ENCODE measurements at regions not wholly inside any gene's neighbourhood (a gene's known extent, or its start where the extent isn't known, plus 50 kb on each side); places are given as distances from the start of the nearest gene placed in this dataset.

GRCh38 chr4:125704726-125705125 is 390.0 kb downstream of the FAT4 start:
- TF ChIP-seq ZNF70 (CRISPR knock-in tag; IDR thresholded peaks at IDR 0.05), result no peak
- TF ChIP-seq ZFP3 (CRISPR knock-in tag; IDR thresholded peaks at IDR 0.05), result no peak
- no peak for TF ChIP-seq TOX (CRISPR knock-in tag; IDR thresholded peaks at IDR 0.05; ENCODE audit: borderline replicate concordance)
- TF ChIP-seq TCF4 (CRISPR knock-in tag; IDR thresholded peaks at IDR 0.05; ENCODE audit: borderline replicate concordance), result no peak
- no peak for TF ChIP-seq ZFP30 (CRISPR knock-in tag; IDR thresholded peaks at IDR 0.05)
- TF ChIP-seq SNAI2 (CRISPR knock-in tag; IDR thresholded peaks at IDR 0.05), result no peak
- TF ChIP-seq BACH2 (CRISPR knock-in tag; IDR thresholded peaks at IDR 0.05; ENCODE audit: borderline replicate concordance), result no peak
- no peak for TF ChIP-seq TSHZ2 (CRISPR knock-in tag; IDR thresholded peaks at IDR 0.05)
- no peak for TF ChIP-seq ARNTL (CRISPR knock-in tag; IDR thresholded peaks at IDR 0.05; ENCODE audit: borderline replicate concordance, low read depth)
- no peak for TF ChIP-seq OSR1 (CRISPR knock-in tag; IDR thresholded peaks at IDR 0.05)
- TF ChIP-seq PATZ1 (CRISPR knock-in tag; IDR thresholded peaks at IDR 0.05; ENCODE audit: borderline replicate concordance), result no peak
- no peak for TF ChIP-seq GLIS3 (CRISPR knock-in tag; IDR thresholded peaks at IDR 0.05)
- no peak for TF ChIP-seq CREB5 (CRISPR knock-in tag; IDR thresholded peaks at IDR 0.05; ENCODE audit: low read depth)
- no peak for TF ChIP-seq CSDC2 (CRISPR knock-in tag; IDR thresholded peaks at IDR 0.05)
- no peak for TF ChIP-seq ISL1 (CRISPR knock-in tag; IDR thresholded peaks at IDR 0.05)
- no peak for TF ChIP-seq ESRRG (CRISPR knock-in tag; IDR thresholded peaks at IDR 0.05)
- no peak for TF ChIP-seq ZNF565 (CRISPR knock-in tag; conservative IDR thresholded peaks at IDR 0.05; ENCODE audit: low read depth)
- TF ChIP-seq RARB (CRISPR knock-in tag; IDR thresholded peaks at IDR 0.05), result no peak
- no peak for TF ChIP-seq PPARA (CRISPR knock-in tag; IDR thresholded peaks at IDR 0.05; ENCODE audit: borderline replicate concordance)
- TF ChIP-seq ZNF8 (CRISPR knock-in tag; IDR thresholded peaks at IDR 0.05), result no peak
- ATAC-seq, result no peak

- no peak for ATAC-seq
- TF ChIP-seq RARB (CRISPR knock-in tag; IDR thresholded peaks at IDR 0.05), result no peak
- TF ChIP-seq POU6F1 (CRISPR knock-in tag; IDR thresholded peaks at IDR 0.05; ENCODE audit: borderline replicate concordance, low read depth), result no peak
- TF ChIP-seq ARNTL (CRISPR knock-in tag; IDR thresholded peaks at IDR 0.05; ENCODE audit: borderline replicate concordance, low read depth), result no peak
- no peak for TF ChIP-seq TSHZ2 (CRISPR knock-in tag; IDR thresholded peaks at IDR 0.05)
- no peak for TF ChIP-seq CSDC2 (CRISPR knock-in tag; IDR thresholded peaks at IDR 0.05)
- no peak for TF ChIP-seq TCF4 (CRISPR knock-in tag; IDR thresholded peaks at IDR 0.05; ENCODE audit: borderline replicate concordance)
- no peak for TF ChIP-seq ZFP3 (CRISPR knock-in tag; IDR thresholded peaks at IDR 0.05)
- no peak for TF ChIP-seq PATZ1 (CRISPR knock-in tag; IDR thresholded peaks at IDR 0.05; ENCODE audit: borderline replicate concordance)
- no peak for TF ChIP-seq GLIS3 (CRISPR knock-in tag; IDR thresholded peaks at IDR 0.05)
- no peak for TF ChIP-seq CSRNP3 (CRISPR knock-in tag; IDR thresholded peaks at IDR 0.05)
- no peak for TF ChIP-seq ZC3H10 (CRISPR knock-in tag; IDR thresholded peaks at IDR 0.05)
- TF ChIP-seq ZNF8 (CRISPR knock-in tag; IDR thresholded peaks at IDR 0.05), result no peak
- no peak for TF ChIP-seq ESRRG (CRISPR knock-in tag; IDR thresholded peaks at IDR 0.05)
- no peak for TF ChIP-seq PPARA (CRISPR knock-in tag; IDR thresholded peaks at IDR 0.05; ENCODE audit: borderline replicate concordance)
Measured at GRCh38 chr4:125705681-125706080, 390.9 kb downstream of the FAT4 start.
